ENCODE measurements at regions not wholly inside any gene's neighbourhood (a gene's known extent, or its start where the extent isn't known, plus 50 kb on each side); places are given as distances from the start of the nearest gene placed in this dataset.

DNA sequence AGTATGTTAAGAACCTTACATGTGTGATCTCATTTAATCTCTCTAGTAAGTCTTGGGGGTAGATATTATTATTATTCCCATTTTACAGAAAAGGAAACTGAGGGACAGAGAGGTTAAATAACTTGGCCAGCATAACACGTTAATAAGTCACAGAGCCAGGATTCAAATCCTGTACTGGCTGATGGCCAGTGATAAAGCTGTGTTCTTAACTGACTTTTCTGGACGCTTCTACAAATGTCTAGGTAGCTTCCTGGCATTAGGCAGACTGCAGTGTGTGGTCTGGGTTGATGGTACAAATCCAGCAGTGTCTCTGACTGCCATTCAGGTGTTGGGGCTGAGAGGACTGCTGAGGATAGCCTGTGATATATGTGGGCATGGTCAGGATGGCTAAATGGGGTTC is 125.8 kb upstream of the CXCL14 start:
- DNase-seq (ENCODE audit: extremely low read depth, low read depth) = no peak

DNA sequence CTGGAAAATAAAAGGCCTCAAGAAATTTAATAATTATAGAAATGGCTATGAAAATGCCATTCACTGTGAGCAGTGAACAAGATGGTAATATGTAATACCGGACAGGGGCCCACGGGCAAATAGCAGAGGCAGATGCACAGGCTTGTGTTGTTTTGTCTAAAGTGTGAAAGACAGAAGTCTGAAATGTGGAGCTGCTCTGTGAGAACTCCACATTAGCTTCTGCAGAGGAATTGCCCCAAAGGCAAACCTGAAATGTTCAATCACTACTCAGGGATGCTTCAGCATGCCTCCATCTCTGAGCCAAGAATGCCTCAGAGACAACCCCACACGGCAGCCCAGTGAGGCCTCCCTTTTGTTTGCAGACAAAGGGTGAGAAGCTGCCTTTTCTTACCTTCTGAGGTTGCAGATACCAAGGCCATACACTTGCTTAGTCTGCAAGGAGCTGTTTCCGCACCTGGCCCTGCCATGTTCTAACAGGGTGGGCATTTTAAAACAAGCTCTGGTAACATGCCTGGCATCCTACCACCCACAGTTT is 124.3 kb upstream of the CXCL14 start:
- DNase-seq (ENCODE audit: extremely low read depth, low read depth) = no peak

GRCh38 chr5:135702191-135702590 is 123.4 kb upstream of the CXCL14 start:
- no peak for DNase-seq (ENCODE audit: extremely low read depth, low read depth)

DNA sequence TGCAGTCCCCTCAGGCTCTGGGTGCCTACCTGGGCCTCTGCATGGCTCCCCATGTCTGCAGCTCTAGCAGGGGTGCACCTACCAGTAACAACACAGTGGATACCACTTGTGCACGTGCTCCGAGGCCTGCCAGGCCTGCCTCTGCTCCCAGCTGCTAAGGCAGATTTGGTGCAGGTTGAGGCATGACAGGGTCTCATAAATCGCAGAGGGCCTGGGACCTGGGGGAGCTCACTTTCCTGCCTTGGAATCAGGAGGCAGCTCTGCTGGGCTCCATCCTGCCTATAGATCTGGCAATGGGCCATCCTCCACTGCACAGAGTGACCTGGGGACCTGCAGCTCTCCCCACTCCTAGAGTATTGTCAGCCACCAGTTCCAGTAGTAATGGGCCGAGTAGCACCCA is 121.9 kb upstream of the CXCL14 start:
- no peak for DNase-seq (ENCODE audit: extremely low read depth, low read depth)

DNA sequence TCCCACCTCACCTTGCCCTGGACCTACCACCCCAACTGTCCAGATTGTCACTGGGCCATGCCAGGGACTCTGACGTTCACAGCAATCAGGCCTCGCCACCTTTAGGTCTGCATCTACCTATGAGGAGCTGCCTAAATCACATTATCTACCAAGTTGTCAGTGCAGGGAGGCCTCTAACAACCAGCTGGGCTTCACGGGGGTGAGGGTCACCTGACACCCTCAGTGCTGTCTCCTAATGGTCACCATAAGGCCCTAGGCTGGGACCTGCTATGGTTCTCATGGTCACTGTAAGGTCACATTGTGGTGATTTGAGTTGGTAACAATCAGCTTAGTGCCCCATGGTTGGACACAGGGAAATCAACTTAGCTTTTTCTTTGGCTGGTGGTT is 119.2 kb upstream of the CXCL14 start:
- DNase-seq (ENCODE audit: extremely low read depth, low read depth) = no peak

GRCh38 chr5:135697251-135697958 is 118.6 kb upstream of the CXCL14 start:
- DNase-seq (ENCODE audit: extremely low read depth, low read depth) = no peak

GRCh38 chr5:135696317-135696716 is 117.5 kb upstream of the CXCL14 start:
- DNase-seq (ENCODE audit: extremely low read depth, low read depth) = no peak

DNA sequence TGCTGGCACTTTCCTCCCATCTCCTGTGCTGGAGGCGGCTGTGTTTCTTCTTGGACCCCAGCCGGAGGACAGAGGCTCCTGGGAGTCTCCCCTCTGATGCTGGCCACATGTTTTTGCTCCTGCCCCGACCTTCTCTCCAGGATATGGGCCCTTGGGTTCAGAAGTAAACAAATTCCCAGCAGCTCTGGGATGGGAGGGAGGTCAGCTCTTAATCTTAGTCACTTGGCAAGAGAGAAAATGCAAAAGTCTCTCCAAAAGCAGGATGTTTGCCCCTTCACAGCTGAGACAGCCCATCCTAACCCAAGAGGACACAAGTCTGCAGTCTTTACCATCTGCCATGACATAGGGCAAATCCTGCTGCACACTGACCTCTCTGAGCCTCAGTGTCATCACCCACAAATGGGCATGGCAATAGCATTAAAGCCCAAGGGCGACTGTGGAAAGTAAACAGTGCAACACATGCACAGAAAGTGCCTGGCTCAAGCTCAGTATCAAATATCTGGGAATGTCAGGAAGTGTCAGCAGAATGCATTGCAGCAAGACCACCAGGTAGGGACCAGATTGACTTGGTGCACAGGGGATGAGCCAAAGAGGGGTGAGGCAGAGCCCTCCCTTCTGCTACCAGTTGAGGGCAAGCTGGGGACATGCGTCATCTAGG is 117.0 kb upstream of the CXCL14 start:
- DNase-seq (ENCODE audit: extremely low read depth, low read depth) = no peak

- DNase-seq (ENCODE audit: extremely low read depth, low read depth) = no peak
Observed at GRCh38 chr5:135694906-135695305, 116.1 kb upstream of the CXCL14 start.

DNA sequence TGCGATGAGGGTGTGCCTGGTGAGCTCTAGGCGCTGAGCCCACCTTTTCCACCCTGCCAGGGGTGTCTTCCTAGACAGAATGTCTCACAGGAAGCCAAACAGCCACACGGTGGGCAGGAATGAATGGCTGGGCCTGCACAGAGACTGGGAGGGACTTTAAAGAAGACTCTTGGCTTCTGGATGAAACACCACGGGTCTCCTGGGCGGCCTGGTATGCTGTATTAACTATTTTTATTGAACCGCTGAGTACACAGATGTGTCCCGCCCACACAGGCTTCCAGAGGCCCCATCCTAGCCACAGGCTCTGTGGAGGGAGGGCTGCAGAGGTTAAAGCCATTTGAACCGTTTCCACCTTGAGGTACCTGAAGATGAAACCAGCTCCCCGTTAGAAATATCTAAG is 115.2 kb upstream of the CXCL14 start:
- no peak for DNase-seq (ENCODE audit: extremely low read depth, low read depth)

GRCh38 chr5:135693371-135693955 is 114.7 kb upstream of the CXCL14 start:
- DNase-seq (ENCODE audit: extremely low read depth, low read depth) = no peak

DNA sequence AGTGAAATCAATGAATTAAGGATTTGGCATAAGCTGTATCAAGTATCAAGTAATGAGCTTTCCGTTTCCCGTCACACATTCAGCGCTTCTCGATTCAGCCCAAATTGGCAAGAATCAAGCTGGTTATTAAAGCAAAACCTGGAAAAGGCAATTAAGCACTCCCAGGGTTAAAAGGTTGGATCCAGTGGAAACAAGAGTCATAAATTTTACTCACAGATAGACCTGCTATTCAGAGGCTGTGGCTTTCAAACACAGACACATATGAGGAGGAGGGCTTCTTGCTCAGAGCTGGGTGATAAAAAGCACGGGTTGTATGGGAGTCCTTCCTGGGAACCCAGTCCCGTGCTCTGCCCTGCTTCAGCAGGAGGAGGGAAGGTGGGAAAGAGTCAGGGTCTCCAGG is 112.3 kb upstream of the CXCL14 start:
- no peak for DNase-seq (ENCODE audit: extremely low read depth, low read depth)

GRCh38 chr5:135690466-135690865 is 111.7 kb upstream of the CXCL14 start:
- DNase-seq (ENCODE audit: extremely low read depth, low read depth) = no peak

- no peak for DNase-seq (ENCODE audit: extremely low read depth, low read depth)
Observed at GRCh38 chr5:135689506-135689905, 110.7 kb upstream of the CXCL14 start.

- no peak for DNase-seq (ENCODE audit: extremely low read depth, low read depth)
Observed at GRCh38 chr5:135688385-135688784, 109.6 kb upstream of the CXCL14 start.

DNA sequence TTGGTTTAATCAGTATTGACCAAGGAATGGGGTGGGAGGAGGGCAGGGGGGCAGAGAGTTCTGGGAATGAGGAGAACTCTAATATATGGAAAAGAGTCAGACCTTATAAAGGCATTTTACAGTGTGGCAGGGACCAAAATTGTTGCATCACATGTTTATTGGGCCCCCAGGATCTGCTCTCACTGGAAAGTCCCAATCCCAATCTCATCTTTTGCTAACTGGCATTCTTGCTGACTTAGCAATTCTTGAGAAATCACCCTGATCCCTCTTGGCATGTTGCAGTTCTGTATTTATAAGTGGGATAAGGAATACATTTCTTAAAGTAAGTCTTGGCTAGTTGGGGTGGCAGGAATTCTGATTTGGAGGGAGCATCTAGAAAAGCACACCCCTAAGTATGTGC is 104.4 kb upstream of the CXCL14 start:
- no peak for DNase-seq (ENCODE audit: extremely low read depth, low read depth)

DNA sequence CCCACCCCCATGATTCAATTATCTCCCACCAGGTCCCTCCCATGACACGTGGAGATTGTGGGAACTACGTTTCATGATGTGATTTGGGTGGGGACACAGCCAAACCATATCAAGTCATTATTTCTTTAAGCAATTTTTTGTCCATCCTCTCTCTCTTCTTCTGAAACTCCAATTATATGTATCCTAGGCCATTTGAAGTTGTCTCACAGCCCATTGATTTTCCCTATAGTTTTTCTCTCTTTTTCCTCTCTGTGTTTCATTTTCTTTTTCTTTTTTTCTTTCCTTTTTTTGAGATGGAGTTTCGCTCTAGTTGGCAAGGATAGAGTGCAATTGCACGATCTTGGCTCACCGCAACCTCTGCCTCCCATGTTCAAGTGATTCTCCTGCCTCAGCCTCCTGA is 101.9 kb upstream of the CXCL14 start:
- DNase-seq (ENCODE audit: extremely low read depth, low read depth) = no peak

- DNase-seq (ENCODE audit: extremely low read depth, low read depth) = no peak
Observed at GRCh38 chr5:135678640-135679268, 100.0 kb upstream of the CXCL14 start.

DNA sequence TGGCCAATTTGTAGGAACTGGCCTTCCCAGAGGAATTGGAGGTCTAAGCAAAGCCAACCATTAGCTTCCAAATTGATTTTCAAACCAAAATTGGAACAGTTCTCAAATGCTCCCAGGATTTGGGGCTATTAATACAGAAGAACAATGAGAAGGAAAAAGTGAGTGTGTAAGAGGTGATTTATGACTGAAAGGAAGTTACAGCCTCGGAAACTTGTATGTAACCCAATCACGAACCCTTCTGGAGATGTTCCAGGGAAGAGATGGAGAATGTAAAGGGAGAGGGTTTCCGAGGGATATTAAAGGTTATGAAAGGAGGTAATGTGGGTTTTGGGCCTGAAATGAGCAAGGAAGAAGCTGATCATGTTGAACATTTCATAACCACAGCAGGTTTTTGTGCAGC is 93.2 kb upstream of the CXCL14 start:
- DNase-seq (ENCODE audit: extremely low read depth, low read depth) = no peak

DNA sequence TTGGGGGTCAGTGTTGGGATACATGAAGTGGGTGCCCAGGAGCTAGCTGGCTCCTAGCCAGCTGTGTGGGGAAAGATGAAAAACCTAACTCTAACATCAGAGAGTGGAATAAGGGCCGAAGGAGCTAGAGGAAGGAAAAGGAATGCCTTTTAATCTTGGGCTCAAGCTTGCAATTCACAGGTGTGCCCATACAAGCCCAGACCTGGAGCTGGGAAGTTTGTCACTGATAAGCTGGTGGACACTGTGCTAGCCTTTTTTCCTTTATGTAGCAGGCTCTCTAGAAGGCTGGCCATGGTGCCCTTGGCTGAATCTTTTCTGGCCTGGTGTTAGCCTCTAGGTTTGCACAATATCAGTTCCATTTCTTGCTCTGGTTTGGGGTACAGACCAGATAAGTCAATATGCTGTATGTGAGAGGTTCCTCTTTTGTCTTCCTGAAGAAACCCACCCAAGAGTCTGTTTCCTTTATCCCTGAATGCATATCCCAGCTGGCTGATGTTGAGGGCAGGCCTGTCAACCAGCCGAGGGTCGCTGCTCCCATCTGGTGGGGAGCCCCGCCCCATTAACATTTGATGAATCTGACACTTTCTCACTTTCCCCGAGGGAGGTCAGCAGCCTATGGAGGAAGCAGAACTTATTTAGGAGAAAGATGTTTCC is 92.4 kb upstream of the CXCL14 start:
- DNase-seq (ENCODE audit: extremely low read depth, low read depth) = no peak

DNA sequence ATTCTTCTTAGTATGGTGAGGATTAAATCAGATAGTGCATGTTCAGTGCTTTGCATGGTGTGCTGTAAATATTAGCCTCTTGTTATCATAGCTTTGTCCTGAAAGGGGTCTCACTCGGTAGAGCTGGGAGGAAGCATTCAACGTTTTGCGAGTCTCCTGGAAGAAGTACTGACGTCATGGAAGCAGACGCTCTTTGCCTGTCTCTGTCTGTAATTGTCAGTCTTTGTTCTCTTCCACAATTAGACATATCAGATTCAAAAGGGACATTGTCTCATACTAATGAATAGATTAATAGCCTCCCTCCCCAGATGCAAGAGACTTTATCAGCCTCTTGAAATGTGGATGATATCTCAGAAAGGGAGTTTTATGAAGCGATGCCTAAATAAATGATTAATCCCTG is 91.8 kb upstream of the CXCL14 start:
- no peak for DNase-seq (ENCODE audit: extremely low read depth, low read depth)
